IMR-90 (cell line): ENCODE measurements at regions not wholly inside any gene's neighbourhood (a gene's known extent, or its start where the extent isn't known, plus 50 kb on each side); places are given as distances from the start of the nearest gene placed in this dataset.
A peak's percentile ranks its signal among the peaks of the same experiment; 100 is the strongest.

Experiments used
- ATAC-seq: fragments of 200-7000 bp; cut with Tn5 transposase; 2 replicates; pipeline ENCODE4 v1.9.1; 2020; ENCODE audit warnings: low read depth, mild to moderate bottlenecking, moderate library complexity
- BruUV-seq: library from RNA; stranded (reverse); fragments of 400-500 nt; replicated peaks from 2 replicates; lab custom pipeline; 2021; lab: Mats Ljungman, UMichigan
- CTCF ChIA-PET: fragments of 300-600 bp; formaldehyde crosslinking; extraction: SDS; loops from one replicate; lab custom pipeline; 2021; ENCODE audit warnings: antibody characterized with exemption; lab: Yijun Ruan, JAX
- POLR2A ChIA-PET: fragments of 300-600 bp; sonication (Branson Sonifier 250); formaldehyde crosslinking; loops from one replicate; lab custom pipeline; 2022; ENCODE audit warnings: antibody characterized with exemption; ENCODE audit not compliant: unreplicated experiment; lab: Charles Lee
- DNase-seq: peaks from one replicate; pipeline ENCODE4 v3.0.0; 2013
- H2AFZ ChIP-seq: replicated peaks from 2 replicates; pipeline ENCODE3; 2013; ENCODE audit warnings: low read length, mild to moderate bottlenecking; ENCODE audit not compliant: poor library complexity
- H2AK5ac ChIP-seq: 2 replicates; pipeline ENCODE4 v1.6.1; 2013; ENCODE audit warnings: low read depth, low read length, inconsistent platforms
- H2AK9ac ChIP-seq: replicated peaks from 2 replicates; pipeline ENCODE3; 2013; ENCODE audit warnings: mild to moderate bottlenecking, low read depth, low read length, moderate library complexity; ENCODE audit not compliant: poor library complexity
- H2BK120ac ChIP-seq: 2 replicates; pipeline ENCODE4 v1.6.1; 2013; ENCODE audit warnings: low read depth, low read length, inconsistent platforms
- H2BK15ac ChIP-seq: 3 replicates; pipeline ENCODE4 v1.6.1; 2013; ENCODE audit warnings: low read depth, low read length, inconsistent platforms
- H2BK20ac ChIP-seq: 2 replicates; pipeline ENCODE4 v1.6.1; 2013; ENCODE audit warnings: low read depth, mild to moderate bottlenecking, inconsistent platforms, low read length, moderate library complexity
- H2BK5ac ChIP-seq: 2 replicates; pipeline ENCODE4 v1.6.1; 2013; ENCODE audit warnings: mild to moderate bottlenecking, low read depth, low read length, inconsistent platforms; ENCODE audit not compliant: poor library complexity, severe bottlenecking
- H3K14ac ChIP-seq: replicated peaks from 2 replicates; pipeline ENCODE4 v1.6.1; 2013; ENCODE audit warnings: low read depth, low read length, inconsistent platforms
- H3K18ac ChIP-seq: 2 replicates; pipeline ENCODE4 v1.6.1; 2013; ENCODE audit warnings: low read depth, low read length, control low read depth
- H3K23ac ChIP-seq: 2 replicates; pipeline ENCODE4 v1.6.1; 2013; ENCODE audit warnings: low read depth, low read length, inconsistent platforms
- H3K27ac ChIP-seq: 2 replicates; pipeline ENCODE4 v1.5.1; 2013; ENCODE audit warnings: mild to moderate bottlenecking, control low read depth, low read length; ENCODE audit not compliant: insufficient read depth
- H3K27me3 ChIP-seq: 2 replicates; pipeline ENCODE4 v1.6.1; 2013; ENCODE audit warnings: low read length; ENCODE audit not compliant: control insufficient read depth, insufficient read depth
- H3K36me3 ChIP-seq: 2 replicates; pipeline ENCODE4 v1.6.1; 2013; ENCODE audit warnings: low read length, mixed read lengths; ENCODE audit not compliant: control insufficient read depth, insufficient read depth
- H3K4ac ChIP-seq: 2 replicates; pipeline ENCODE4 v1.6.1; 2013; ENCODE audit warnings: low read depth, low read length, inconsistent platforms
- H3K4me1 ChIP-seq: 2 replicates; pipeline ENCODE4 v1.6.1; 2013; ENCODE audit warnings: low read length, mixed read lengths; ENCODE audit not compliant: control insufficient read depth, insufficient read depth
- H3K4me2 ChIP-seq: 2 replicates; pipeline ENCODE4 v1.6.1; 2013; ENCODE audit warnings: low read depth, mild to moderate bottlenecking, control low read depth, low read length, moderate library complexity
- H3K4me3 ChIP-seq: 2 replicates; pipeline ENCODE4 v1.5.1; 2013; ENCODE audit warnings: low read depth, mild to moderate bottlenecking, control low read depth, low read length, moderate library complexity; ENCODE audit not compliant: insufficient read depth
- H3K56ac ChIP-seq: 2 replicates; pipeline ENCODE4 v1.6.1; 2013; ENCODE audit warnings: low read length, inconsistent platforms; ENCODE audit not compliant: insufficient read depth; ENCODE audit errors: extremely low read depth
- H3K79me1 ChIP-seq, 2 experiments: 2 replicates each; pipeline ENCODE4 v1.6.1; 2013; ENCODE audit warnings: low read length in 2 of 2, inconsistent platforms in 1 of 2, low read depth in 1 of 2
- H3K9ac ChIP-seq: 2 replicates; pipeline ENCODE4 v1.6.1; 2013; ENCODE audit warnings: low read depth, low read length, control low read depth
- H3K9me1 ChIP-seq: 2 replicates; pipeline ENCODE4 v1.6.1; 2013; ENCODE audit warnings: low read length, inconsistent platforms; ENCODE audit not compliant: insufficient read depth
- H3K9me3 ChIP-seq: 2 replicates; pipeline ENCODE4 v1.6.1; 2013; ENCODE audit warnings: low read length; ENCODE audit not compliant: control insufficient read depth, insufficient read depth
- H4K20me1 ChIP-seq: 2 replicates; pipeline ENCODE4 v1.6.1; 2013; ENCODE audit warnings: low read length, inconsistent platforms; ENCODE audit not compliant: insufficient read depth
- H4K5ac ChIP-seq: 2 replicates; pipeline ENCODE4 v1.6.1; 2013; ENCODE audit warnings: mild to moderate bottlenecking, low read depth, low read length, control low read depth
- H4K8ac ChIP-seq, 2 experiments: 2 replicates each; pipeline ENCODE4 v1.6.1; 2013; ENCODE audit warnings: low read depth in 2 of 2, low read length in 2 of 2, control low read depth in 1 of 2, inconsistent platforms in 1 of 2
- H4K91ac ChIP-seq: 2 replicates; pipeline ENCODE4 v1.6.1; 2013; ENCODE audit warnings: low read depth, low read length, inconsistent platforms; ENCODE audit not compliant: insufficient read depth
- BHLHE40 ChIP-seq: fragments of 150-350 bp; IDR thresholded peaks from 2 replicates; pipeline ENCODE4 v1.6.1; 2016; ENCODE audit warnings: mild to moderate bottlenecking, low read depth, low read length
- CEBPB ChIP-seq: IDR thresholded peaks from 2 replicates; pipeline ENCODE4 v1.6.1; 2012; ENCODE audit warnings: low read depth, low read length, improper control_type of control experiment
- CHD1 ChIP-seq: IDR thresholded peaks from 2 replicates; pipeline ENCODE4 v1.6.1; 2012; ENCODE audit warnings: low read depth, low read length, improper control_type of control experiment
- FOS ChIP-seq: fragments of 150-350 bp; IDR thresholded peaks from 2 replicates; pipeline ENCODE4 v1.6.1; 2016; ENCODE audit warnings: low read depth, low read length
- MAFK ChIP-seq: IDR thresholded peaks from 2 replicates; pipeline ENCODE4 v1.6.1; 2012; ENCODE audit warnings: low read depth, low read length, improper control_type of control experiment
- MAZ ChIP-seq: IDR thresholded peaks from 2 replicates; pipeline ENCODE4 v1.6.1; 2012; ENCODE audit warnings: low read depth, mild to moderate bottlenecking, low read length, improper control_type of control experiment, moderate library complexity, borderline replicate concordance
- MXI1 ChIP-seq: IDR thresholded peaks from 2 replicates; pipeline ENCODE4 v1.6.1; 2012; ENCODE audit warnings: low read depth, mild to moderate bottlenecking, low read length, moderate library complexity, borderline replicate concordance
- NFE2L2 ChIP-seq: fragments of 150-350 bp; IDR thresholded peaks from 2 replicates; pipeline ENCODE4 v1.6.1; 2016; ENCODE audit warnings: low read depth, mild to moderate bottlenecking, low read length
- POLR2A ChIP-seq: IDR thresholded peaks from 2 replicates; pipeline ENCODE4 v1.6.1; 2012; ENCODE audit warnings: mild to moderate bottlenecking, low read depth, low read length
- RAD21 ChIP-seq: IDR thresholded peaks from 2 replicates; pipeline ENCODE4 v1.6.1; 2012; ENCODE audit warnings: low read length, improper control_type of control experiment
- RCOR1 ChIP-seq: IDR thresholded peaks from 2 replicates; pipeline ENCODE4 v1.6.1; 2012; ENCODE audit warnings: mild to moderate bottlenecking, low read length, improper control_type of control experiment; ENCODE audit not compliant: insufficient replicate concordance
- RFX5 ChIP-seq: IDR thresholded peaks from 2 replicates; pipeline ENCODE4 v1.8.0; 2012; ENCODE audit warnings: low read depth, mild to moderate bottlenecking, low read length, moderate library complexity
- SMC3 ChIP-seq: fragments of 150-350 bp; IDR thresholded peaks from 2 replicates; pipeline ENCODE4 v1.6.1; 2016; ENCODE audit warnings: low read depth, mild to moderate bottlenecking, antibody characterized with exemption, low read length, moderate library complexity
- WGBS, 2 experiments: methylation state at CpG; one replicate each; pipeline versions ENCODE4 v1.1.5 to v1.1.7; 2013; ENCODE audit warnings: missing lambda C conversion rate in 2 of 2; ENCODE audit not compliant: insufficient read length in 1 of 2; ENCODE audit errors: extremely low coverage in 2 of 2; 5-methylcytosine and 5-hydroxymethylcytosine counted together
- dilution Hi-C: fragments of 300-500 bp; cut with HindIII; formaldehyde crosslinking; loops from one replicate; pipeline ENCODE4 v1.14.3; 2018; ENCODE audit warnings: low sequenced_read_pairs; ENCODE audit not compliant: unreplicated experiment
- in situ Hi-C: fragments of 300-500 bp; cut with MboI; formaldehyde crosslinking; loops from 3 replicates; pipeline ENCODE4 v1.14.3; 2019; ENCODE audit warnings: low sequenced_read_pairs, inconsistent platforms, mixed read lengths
- intact Hi-C: fragments of 100-400 bp; cut with micrococcal nuclease; formaldehyde crosslinking; loops from 2 replicates; pipeline ENCODE4 v1.10.0; 2022
- TF ChIP-seq, protein P1 (sequence below): conservative IDR thresholded peaks from 2 replicates; pipeline ENCODE4 v1.5.1; 2012; ENCODE audit warnings: mild to moderate bottlenecking, low read depth, low read length, improper control_type of control experiment
- TF ChIP-seq, protein P2 (sequence below): fragments of 150-350 bp; IDR thresholded peaks from 2 replicates; pipeline ENCODE4 v1.6.1; 2016; ENCODE audit warnings: low read depth, mild to moderate bottlenecking, low read length, moderate library complexity, borderline replicate concordance
- TF ChIP-seq, protein P3 (sequence below): fragments of 150-350 bp; IDR thresholded peaks from 2 replicates; pipeline ENCODE4 v1.6.1; 2017; ENCODE audit warnings: mild to moderate bottlenecking, antibody characterized with exemption, low read length, low read depth

DNA sequence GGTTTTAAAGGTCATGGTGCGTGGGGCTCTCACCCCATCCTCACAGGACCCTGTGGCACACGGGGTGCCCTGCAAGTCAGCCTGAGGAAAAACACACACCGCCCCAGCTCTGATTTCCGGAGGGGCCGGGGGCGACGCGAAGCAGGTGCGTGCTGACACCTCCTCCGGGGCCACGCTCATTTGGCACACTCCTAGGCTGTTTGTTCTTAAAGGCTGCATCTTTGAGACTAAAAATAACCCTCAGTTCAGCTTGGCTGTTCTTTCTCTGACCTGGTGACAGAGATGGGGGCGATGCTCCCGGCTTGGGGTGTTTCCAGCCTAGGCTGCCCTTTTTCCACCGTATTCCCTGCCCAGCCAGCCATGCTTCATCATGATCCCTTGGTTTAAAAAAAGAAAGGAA lies 141.5 kb upstream of the TPM1 start:
- no peaks in the 10 kb centered on the region for H3K27me3 ChIP-seq
- H3K23ac ChIP-seq = no peak overlapping the region
- no peak overlapping the region for H2AK9ac ChIP-seq
- no peak overlapping the region for H2BK120ac ChIP-seq
- ChIA-PET CTCF (no interaction called here), POLR2A (no interaction called here)
- DNase-seq (no peak), ATAC-seq (no peak)
- no peak overlapping the region for H3K18ac ChIP-seq
- in situ Hi-C loops = no loop called here
- H3K9me3 ChIP-seq = no peaks in the 10 kb centered on the region
- no peak overlapping the region for H3K9ac ChIP-seq
- H2AK5ac ChIP-seq = peak overlapping the region; percentile 26; the same call in 1 of the 2 replicates
- peaks cover 14% of the 10 kb centered on the region for H3K4me1 ChIP-seq
- no peak overlapping the region for H3K27ac ChIP-seq
- no peak overlapping the region for H2BK15ac ChIP-seq
- H3K36me3 ChIP-seq = no peaks in the 10 kb centered on the region
- no peak overlapping the region for H3K4me3 ChIP-seq
- TF ChIP-seq FOS (no peak), MAFK (no peak), CEBPB (no peak), MXI1 (no peak), SMC3 (no peak), RFX5 (no peak), NFE2L2 (no peak), BHLHE40 (no peak), RAD21 (no peak), MAZ (no peak), POLR2A (no peak), RCOR1 (no peak), CHD1 (no peak)
- TF ChIP-seq, protein P1, sequence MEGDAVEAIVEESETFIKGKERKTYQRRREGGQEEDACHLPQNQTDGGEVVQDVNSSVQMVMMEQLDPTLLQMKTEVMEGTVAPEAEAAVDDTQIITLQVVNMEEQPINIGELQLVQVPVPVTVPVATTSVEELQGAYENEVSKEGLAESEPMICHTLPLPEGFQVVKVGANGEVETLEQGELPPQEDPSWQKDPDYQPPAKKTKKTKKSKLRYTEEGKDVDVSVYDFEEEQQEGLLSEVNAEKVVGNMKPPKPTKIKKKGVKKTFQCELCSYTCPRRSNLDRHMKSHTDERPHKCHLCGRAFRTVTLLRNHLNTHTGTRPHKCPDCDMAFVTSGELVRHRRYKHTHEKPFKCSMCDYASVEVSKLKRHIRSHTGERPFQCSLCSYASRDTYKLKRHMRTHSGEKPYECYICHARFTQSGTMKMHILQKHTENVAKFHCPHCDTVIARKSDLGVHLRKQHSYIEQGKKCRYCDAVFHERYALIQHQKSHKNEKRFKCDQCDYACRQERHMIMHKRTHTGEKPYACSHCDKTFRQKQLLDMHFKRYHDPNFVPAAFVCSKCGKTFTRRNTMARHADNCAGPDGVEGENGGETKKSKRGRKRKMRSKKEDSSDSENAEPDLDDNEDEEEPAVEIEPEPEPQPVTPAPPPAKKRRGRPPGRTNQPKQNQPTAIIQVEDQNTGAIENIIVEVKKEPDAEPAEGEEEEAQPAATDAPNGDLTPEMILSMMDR = no peak
- TF ChIP-seq, protein P2, sequence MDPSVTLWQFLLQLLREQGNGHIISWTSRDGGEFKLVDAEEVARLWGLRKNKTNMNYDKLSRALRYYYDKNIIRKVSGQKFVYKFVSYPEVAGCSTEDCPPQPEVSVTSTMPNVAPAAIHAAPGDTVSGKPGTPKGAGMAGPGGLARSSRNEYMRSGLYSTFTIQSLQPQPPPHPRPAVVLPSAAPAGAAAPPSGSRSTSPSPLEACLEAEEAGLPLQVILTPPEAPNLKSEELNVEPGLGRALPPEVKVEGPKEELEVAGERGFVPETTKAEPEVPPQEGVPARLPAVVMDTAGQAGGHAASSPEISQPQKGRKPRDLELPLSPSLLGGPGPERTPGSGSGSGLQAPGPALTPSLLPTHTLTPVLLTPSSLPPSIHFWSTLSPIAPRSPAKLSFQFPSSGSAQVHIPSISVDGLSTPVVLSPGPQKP = no peak
- TF ChIP-seq, protein P3, sequence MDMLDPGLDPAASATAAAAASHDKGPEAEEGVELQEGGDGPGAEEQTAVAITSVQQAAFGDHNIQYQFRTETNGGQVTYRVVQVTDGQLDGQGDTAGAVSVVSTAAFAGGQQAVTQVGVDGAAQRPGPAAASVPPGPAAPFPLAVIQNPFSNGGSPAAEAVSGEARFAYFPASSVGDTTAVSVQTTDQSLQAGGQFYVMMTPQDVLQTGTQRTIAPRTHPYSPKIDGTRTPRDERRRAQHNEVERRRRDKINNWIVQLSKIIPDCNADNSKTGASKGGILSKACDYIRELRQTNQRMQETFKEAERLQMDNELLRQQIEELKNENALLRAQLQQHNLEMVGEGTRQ = no peak
- no peak overlapping the region for H3K4me2 ChIP-seq
- no TSS peak for BruUV-seq
- no peak overlapping the region for H3K14ac ChIP-seq
- H3K9me1 ChIP-seq = peaks cover 16% of the 10 kb centered on the region
- H2BK5ac ChIP-seq = no peak overlapping the region
- H2AFZ ChIP-seq = peak overlapping the region; percentile 26
- dilution Hi-C loops = no loop called here
- intact Hi-C loops = no loop called here
- 94% methylated on average over 7 of the region's 14 CpGs; no CpG with 5 or more reads in 1 of the 2 experiments for WGBS, 2 experiments
- peak overlapping the region; percentile 24; the same call in 1 of the 2 replicates for H4K91ac ChIP-seq
- no peak overlapping the region; a peak in 1 of 4 replicates for H4K8ac ChIP-seq
- H4K20me1 ChIP-seq = no peaks in the 10 kb centered on the region
- no peak overlapping the region for H4K5ac ChIP-seq
- no peak overlapping the region for H3K56ac ChIP-seq
- H3K79me1 ChIP-seq = peaks cover 0 to 6% of the 10 kb centered on the region in 2 experiments; a peak in 2 of 4 replicates
- no peak overlapping the region for H2BK20ac ChIP-seq
- no peak overlapping the region for H3K4ac ChIP-seq
